H9 (cell line): ENCODE measurements at regions not wholly inside any gene's neighbourhood (a gene's known extent, or its start where the extent isn't known, plus 50 kb on each side); places are given as distances from the start of the nearest gene placed in this dataset.

Experiments used
- DNase-seq: peaks from one replicate; pipeline ENCODE4 v3.0.0-alpha.2; 2017
- H2AFZ ChIP-seq: one replicate; pipeline ENCODE4 v1.6.1; 2013; ENCODE audit warnings: mild to moderate bottlenecking, low read length, control low read depth, moderate library complexity
- H2AK5ac ChIP-seq: 2 replicates; pipeline ENCODE4 v1.6.1; 2013; ENCODE audit warnings: low read length, control low read depth, mixed read lengths; ENCODE audit not compliant: insufficient read length
- H2BK120ac ChIP-seq: one replicate; pipeline ENCODE4 v1.6.1; 2013; ENCODE audit warnings: low read depth, mild to moderate bottlenecking, low read length, control low read depth, inconsistent platforms; ENCODE audit not compliant: poor library complexity, severe bottlenecking
- H2BK12ac ChIP-seq: 2 replicates; pipeline ENCODE4 v1.6.1; 2013; ENCODE audit warnings: low read length, control low read depth, mixed read lengths, low read depth; ENCODE audit not compliant: insufficient read length
- H2BK15ac ChIP-seq: 2 replicates; pipeline ENCODE4 v1.6.1; 2013; ENCODE audit warnings: low read depth, low read length, control low read depth
- H2BK20ac ChIP-seq: one replicate; pipeline ENCODE4 v1.6.1; 2013; ENCODE audit warnings: low read depth, mild to moderate bottlenecking, low read length, control low read depth, inconsistent platforms; ENCODE audit not compliant: poor library complexity, severe bottlenecking
- H2BK5ac ChIP-seq: 2 replicates; pipeline ENCODE4 v1.6.1; 2013; ENCODE audit warnings: low read length, control low read depth, mixed read lengths; ENCODE audit not compliant: insufficient read length
- H3K14ac ChIP-seq: 2 replicates; pipeline ENCODE4 v1.6.1; 2013; ENCODE audit warnings: low read length, control low read depth; ENCODE audit not compliant: insufficient read depth
- H3K18ac ChIP-seq: 2 replicates; pipeline ENCODE4 v1.6.1; 2013; ENCODE audit warnings: low read depth, mild to moderate bottlenecking, mixed read lengths, low read length, control low read depth; ENCODE audit not compliant: insufficient read length
- H3K23ac ChIP-seq: 2 replicates; pipeline ENCODE4 v1.6.1; 2013; ENCODE audit warnings: low read length, control low read depth, mixed read lengths, low read depth; ENCODE audit not compliant: insufficient read length
- H3K23me2 ChIP-seq: 2 replicates; pipeline ENCODE4 v1.6.1; 2013; ENCODE audit warnings: low read depth, mild to moderate bottlenecking, mixed read lengths, low read length, control low read depth; ENCODE audit not compliant: insufficient read length, poor library complexity, severe bottlenecking
- H3K27ac ChIP-seq: 2 replicates; pipeline ENCODE4 v1.5.1; 2013; ENCODE audit warnings: low read length, control low read depth, mixed read lengths, low read depth; ENCODE audit not compliant: insufficient read length
- H3K27me3 ChIP-seq: 2 replicates; pipeline ENCODE4 v1.6.1; 2013; ENCODE audit warnings: low read length, control low read depth, inconsistent platforms; ENCODE audit not compliant: insufficient read depth
- H3K4ac ChIP-seq: 2 replicates; pipeline ENCODE4 v1.6.1; 2013; ENCODE audit warnings: low read depth, mild to moderate bottlenecking, control low read depth, inconsistent platforms, low read length, moderate library complexity
- H3K4me1 ChIP-seq: 2 replicates; pipeline ENCODE4 v1.6.1; 2013; ENCODE audit warnings: low read length, control low read depth, inconsistent platforms; ENCODE audit not compliant: insufficient read depth
- H3K4me2 ChIP-seq: 2 replicates; pipeline ENCODE4 v1.6.1; 2013; ENCODE audit warnings: low read length, control low read depth, mixed read lengths; ENCODE audit not compliant: insufficient read length, insufficient read depth
- H3K56ac ChIP-seq: 2 replicates; pipeline ENCODE4 v1.6.1; 2013; ENCODE audit warnings: low read depth, mild to moderate bottlenecking, mixed read lengths, low read length, control low read depth; ENCODE audit not compliant: insufficient read length
- H3K79me1 ChIP-seq: 2 replicates; pipeline ENCODE4 v1.6.1; 2013; ENCODE audit warnings: low read depth, mild to moderate bottlenecking, moderate library complexity, low read length, control low read depth, inconsistent platforms; ENCODE audit not compliant: insufficient read depth, poor library complexity, severe bottlenecking
- H3K79me2 ChIP-seq: 2 replicates; pipeline ENCODE4 v1.6.1; 2013; ENCODE audit warnings: low read length, control low read depth, inconsistent platforms; ENCODE audit not compliant: insufficient read depth
- H3K9ac ChIP-seq: 2 replicates; pipeline ENCODE4 v1.6.1; 2013; ENCODE audit warnings: low read length, control low read depth, mixed read lengths; ENCODE audit not compliant: insufficient read length; ENCODE audit errors: extremely low read depth
- H3K9me3 ChIP-seq: one replicate; pipeline ENCODE4 v1.6.1; 2013; ENCODE audit warnings: low read depth, low read length, inconsistent platforms; ENCODE audit not compliant: control insufficient read depth
- H3T11ph ChIP-seq: one replicate; pipeline ENCODE4 v1.6.1; 2013; ENCODE audit warnings: mild to moderate bottlenecking, low read length, control low read depth, inconsistent platforms
- H4K20me1 ChIP-seq: one replicate; pipeline ENCODE4 v1.6.1; 2013; ENCODE audit not compliant: control insufficient read depth, insufficient read length, insufficient read depth
- H4K5ac ChIP-seq: 2 replicates; pipeline ENCODE4 v1.6.1; 2013; ENCODE audit warnings: low read depth, mild to moderate bottlenecking, mixed read lengths, low read length, control low read depth; ENCODE audit not compliant: insufficient read length
- H4K8ac ChIP-seq: replicated peaks from 2 replicates; pipeline ENCODE4 v1.6.1; 2013; ENCODE audit warnings: low read length, control low read depth, mixed read lengths, low read depth; ENCODE audit not compliant: insufficient read length
- H4K91ac ChIP-seq: 2 replicates; pipeline ENCODE4 v1.6.1; 2013; ENCODE audit warnings: low read depth, mild to moderate bottlenecking, moderate library complexity, mixed read lengths, low read length, control low read depth; ENCODE audit not compliant: insufficient read length
- H3K27ac Mint-ChIP-seq, 3 experiments: 2 replicates in 2 of 3; 3 replicates in 1 of 3; pipeline ENCODE4 v1.8.0; 2020 to 2021; ENCODE audit warnings: mixed read lengths in 3 of 3, mild to moderate bottlenecking in 1 of 3, moderate library complexity in 1 of 3
- H3K27me3 Mint-ChIP-seq: 2 replicates; pipeline ENCODE4 v1.8.0; 2021; ENCODE audit warnings: low read depth, mild to moderate bottlenecking, moderate library complexity, mixed read lengths
- H3K36me3 Mint-ChIP-seq, 3 experiments: 2 replicates in 2 of 3; 3 replicates in 1 of 3; pipeline ENCODE4 v1.8.0; 2020 to 2021; ENCODE audit warnings: low read depth in 3 of 3, mixed read lengths in 3 of 3; ENCODE audit not compliant: insufficient read depth in 1 of 3
- H3K4me1 Mint-ChIP-seq, 2 experiments: 2 replicates each; pipeline ENCODE4 v1.8.0; 2020; ENCODE audit warnings: mixed read lengths in 2 of 2
- H3K4me3 Mint-ChIP-seq, 2 experiments: 2 replicates in 1 of 2; 3 replicates in 1 of 2; pipeline ENCODE4 v1.8.0; 2020 to 2021; ENCODE audit warnings: mild to moderate bottlenecking in 2 of 2, mixed read lengths in 2 of 2, moderate library complexity in 1 of 2
- H3K9me3 Mint-ChIP-seq, 2 experiments: 2 replicates in 1 of 2; 3 replicates in 1 of 2; pipeline ENCODE4 v1.8.0; 2020; ENCODE audit warnings: mild to moderate bottlenecking in 2 of 2, mixed read lengths in 2 of 2, moderate library complexity in 1 of 2
- CTCF ChIP-seq: fragments of 200-600 bp; sonication (generic); conservative IDR thresholded peaks from 3 replicates; pipeline ENCODE4 v1.8.0; 2021; ENCODE audit warnings: antibody characterized with exemption, mild to moderate bottlenecking
- WGBS: extraction: QIAGEN DNeasy Blood & Tissue Kit; methylation state at CpG from one replicate; pipeline ENCODE4 v1.1.7; 2013; ENCODE audit warnings: missing lambda C conversion rate, low lambda C conversion rate, mixed read lengths; ENCODE audit not compliant: insufficient read length; ENCODE audit errors: extremely low coverage; 5-methylcytosine and 5-hydroxymethylcytosine counted together

DNA sequence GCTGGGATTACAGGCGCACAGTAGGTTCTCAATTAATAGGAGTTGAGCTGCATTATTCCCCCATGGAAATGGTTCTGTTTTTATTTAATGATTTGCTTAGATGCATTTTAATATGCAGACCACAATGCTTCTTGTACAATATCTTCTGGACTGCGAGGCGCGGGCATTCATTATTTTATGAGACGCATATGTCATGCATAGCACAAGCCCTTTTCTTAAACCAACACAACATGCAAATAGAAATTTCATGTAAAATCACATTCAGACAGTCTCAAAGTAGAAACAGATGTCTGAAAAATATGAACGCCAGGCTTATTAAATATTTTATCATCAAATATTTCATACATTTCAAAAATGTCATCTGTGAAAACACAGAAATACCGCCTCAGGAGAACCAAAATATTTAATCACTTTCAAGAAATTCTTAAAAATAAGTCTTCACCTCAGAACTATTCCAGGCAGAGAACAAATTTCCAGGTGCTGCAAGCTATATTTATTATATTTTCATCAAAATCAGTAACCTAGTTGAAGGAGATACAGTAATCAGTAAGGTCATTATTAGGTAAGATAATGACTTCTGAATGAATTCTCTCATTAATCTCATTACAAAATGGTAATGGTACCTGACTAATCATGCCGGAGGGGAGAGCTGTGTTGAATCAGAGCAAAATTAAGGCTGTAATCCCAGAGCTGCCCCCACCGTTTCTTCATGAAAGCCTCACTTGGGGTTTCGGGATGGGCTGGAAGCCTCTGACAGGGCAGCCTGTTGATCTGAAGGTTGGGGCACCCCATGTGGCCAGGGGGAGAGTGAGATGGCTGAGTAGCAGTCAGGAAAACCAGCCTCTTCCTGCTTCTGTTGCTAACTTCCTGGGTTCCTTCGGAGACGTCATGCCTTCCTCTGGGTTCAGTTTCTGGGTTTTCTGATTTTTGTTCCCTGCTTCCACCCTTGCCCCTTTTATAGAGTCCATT is 133.9 kb upstream of the ZNF618 start:
- no peak overlapping the region for H2BK120ac ChIP-seq
- no peak overlapping the region for H4K5ac ChIP-seq
- no peak overlapping the region for H2BK5ac ChIP-seq
- H3K79me1 ChIP-seq, result no peaks in the 10 kb centered on the region
- no peak overlapping the region for H2AK5ac ChIP-seq
- H3K36me3 Mint-ChIP-seq, result peaks cover 2 to 4% (median 3%) of the 10 kb centered on the region in 3 experiments; a peak in 4 of 7 replicates
- no peaks in the 10 kb centered on the region for H3K27me3 ChIP-seq
- H3K14ac ChIP-seq, result no peak overlapping the region
- no peak overlapping the region; a peak in 1 of 7 replicates for H3K27ac Mint-ChIP-seq
- H4K20me1 ChIP-seq, result no peaks in the 10 kb centered on the region
- no CpG with 5 or more reads among the region's 12 CpGs for WGBS
- peaks cover 10% of the 10 kb centered on the region for H3K27me3 Mint-ChIP-seq
- H4K91ac ChIP-seq, result no peak overlapping the region
- no peak overlapping the region for H3K27ac ChIP-seq
- H2BK20ac ChIP-seq, result no peak overlapping the region
- H2AFZ ChIP-seq, result no peak overlapping the region
- H3K4me1 ChIP-seq, result peaks cover 3% of the 10 kb centered on the region; the same call in 1 of the 2 replicates
- no peak overlapping the region for H3K4me3 Mint-ChIP-seq
- no peaks in the 10 kb centered on the region for H3K9me3 ChIP-seq
- H3K79me2 ChIP-seq, result no peaks in the 10 kb centered on the region
- no peak overlapping the region for H3K56ac ChIP-seq
- H3K23me2 ChIP-seq, result no peaks in the 10 kb centered on the region
- H3T11ph ChIP-seq, result no peak overlapping the region
- H3K4ac ChIP-seq, result no peak overlapping the region
- H3K4me1 Mint-ChIP-seq, result peaks cover 22 to 35% of the 10 kb centered on the region in 2 experiments
- no peak overlapping the region for H3K23ac ChIP-seq
- peak; percentile 38 for DNase-seq
- H3K18ac ChIP-seq, result no peak overlapping the region
- H4K8ac ChIP-seq, result no peak overlapping the region
- H3K4me2 ChIP-seq, result no peak overlapping the region
- no peak overlapping the region for H2BK15ac ChIP-seq
- H3K9me3 Mint-ChIP-seq, result peaks cover 7 to 8% of the 10 kb centered on the region in 2 experiments
- no peak for TF ChIP-seq CTCF
- no peak overlapping the region for H2BK12ac ChIP-seq
- H3K9ac ChIP-seq, result no peak overlapping the region
